Smooth muscle cell (in vitro differentiated cells): ENCODE measurements at regions not wholly inside any gene's neighbourhood (a gene's known extent, or its start where the extent isn't known, plus 50 kb on each side); places are given as distances from the start of the nearest gene placed in this dataset.

Experiments used
- DNase-seq: peaks from one replicate; lab custom pipeline; 2025; ENCODE audit not compliant: unreplicated experiment; lab: John Stamatoyannopoulos, UW
- H2AFZ ChIP-seq: fragments of 200-600 bp; sonication (generic); 2 replicates; pipeline ENCODE4 v1.6.0; 2016; ENCODE audit warnings: antibody characterized with exemption, low read depth, mild to moderate bottlenecking
- H3F3A ChIP-seq: fragments of 200-600 bp; sonication (generic); 2 replicates; pipeline ENCODE4 v1.6.0; 2017; ENCODE audit warnings: antibody characterized with exemption, low read depth
- H3K27ac ChIP-seq: fragments of 200-600 bp; sonication (generic); 2 replicates; pipeline ENCODE4 v1.5.1; 2016; ENCODE audit warnings: low read depth, mild to moderate bottlenecking
- H3K27me3 ChIP-seq: fragments of 200-600 bp; sonication (generic); 2 replicates; pipeline ENCODE4 v1.6.1; 2016; ENCODE audit warnings: low read depth, mild to moderate bottlenecking
- H3K36me3 ChIP-seq: fragments of 200-600 bp; sonication (generic); 2 replicates; pipeline ENCODE4 v1.5.1; 2016; ENCODE audit warnings: low read depth
- H3K4me1 ChIP-seq: fragments of 200-600 bp; sonication (generic); 2 replicates; pipeline ENCODE4 v1.5.1; 2016; ENCODE audit warnings: low read depth
- H3K4me2 ChIP-seq: fragments of 200-600 bp; sonication (generic); 2 replicates; pipeline ENCODE4 v1.6.0; 2016; ENCODE audit warnings: mild to moderate bottlenecking
- H3K4me3 ChIP-seq: fragments of 200-600 bp; sonication (generic); 2 replicates; pipeline ENCODE4 v1.5.1; 2016; ENCODE audit warnings: mild to moderate bottlenecking
- H3K79me2 ChIP-seq: fragments of 200-600 bp; sonication (generic); 2 replicates; pipeline ENCODE4 v1.6.0; 2016; ENCODE audit warnings: low read depth, mild to moderate bottlenecking
- H3K9ac ChIP-seq: fragments of 200-600 bp; sonication (generic); 2 replicates; pipeline ENCODE4 v1.6.0; 2016; ENCODE audit warnings: low read depth
- H3K9me3 ChIP-seq: fragments of 200-600 bp; sonication (generic); replicated peaks from 2 replicates; pipeline ENCODE4 v1.5.1; 2016; ENCODE audit warnings: low read depth
- H4K20me1 ChIP-seq: fragments of 200-600 bp; sonication (generic); 2 replicates; pipeline ENCODE4 v1.6.0; 2016; ENCODE audit warnings: low read depth
- CTCF ChIP-seq: fragments of 200-600 bp; sonication (generic); IDR thresholded peaks from 2 replicates; pipeline ENCODE4 v1.5.1; 2017; ENCODE audit warnings: borderline replicate concordance, mild to moderate bottlenecking, antibody characterized with exemption; ENCODE audit not compliant: insufficient read depth, poor library complexity, severe bottlenecking
- WGBS: methylation state at CpG from one replicate; pipeline ENCODE4 v1.1.7; 2016; ENCODE audit warnings: low lambda C conversion rate; 5-methylcytosine and 5-hydroxymethylcytosine counted together

- TF ChIP-seq CTCF = no peak
- no peak overlapping the region for H2AFZ ChIP-seq
- no peak overlapping the region for H3K9ac ChIP-seq
- peaks cover 13% of the 10 kb centered on the region for H3K4me1 ChIP-seq
- peak overlapping the region; percentile 56 for H3K4me2 ChIP-seq
- H3F3A ChIP-seq = peaks cover 30% of the 10 kb centered on the region
- no peaks in the 10 kb centered on the region for H3K36me3 ChIP-seq
- H3K4me3 ChIP-seq = no peak overlapping the region
- no peak for DNase-seq
- H3K27me3 ChIP-seq = no peaks in the 10 kb centered on the region
- no peaks in the 10 kb centered on the region for H3K9me3 ChIP-seq
- no peaks in the 10 kb centered on the region for H3K79me2 ChIP-seq
- H4K20me1 ChIP-seq = no peaks in the 10 kb centered on the region
- 41% methylated on average over 5 of the region's 5 CpGs for WGBS
- H3K27ac ChIP-seq = peak overlapping the region; percentile 73
Measured at GRCh38 chrX:39774774-39775328, 322.9 kb downstream of the BCOR start.

- H3K4me1 ChIP-seq = peaks cover 4% of the 10 kb centered on the region
- 94% methylated on average over 5 of the region's 5 CpGs for WGBS
- DNase-seq = no peak
- H4K20me1 ChIP-seq = no peaks in the 10 kb centered on the region
- H3K79me2 ChIP-seq = no peaks in the 10 kb centered on the region
- no peak overlapping the region for H3K27ac ChIP-seq
- H3K27me3 ChIP-seq = no peaks in the 10 kb centered on the region
- H2AFZ ChIP-seq = no peak overlapping the region
- H3K36me3 ChIP-seq = no peaks in the 10 kb centered on the region
- peaks cover 13% of the 10 kb centered on the region for H3F3A ChIP-seq
- no peak overlapping the region for H3K4me2 ChIP-seq
- no peak for TF ChIP-seq CTCF
- no peaks in the 10 kb centered on the region for H3K9me3 ChIP-seq
- H3K4me3 ChIP-seq = no peak overlapping the region
- H3K9ac ChIP-seq = no peak overlapping the region
Measured at GRCh38 chrX:39777623-39778025, 320.1 kb downstream of the BCOR start.

GRCh38 chrX:39779952-39780783 is 317.6 kb downstream of the BCOR start:
- Histone ChIP-seq H3K27ac (no peak overlapping the region), H4K20me1 (no peaks in the 10 kb centered on the region), H3K27me3 (no peaks in the 10 kb centered on the region), H3K4me3 (no peak overlapping the region), H3K4me1 (no peaks in the 10 kb centered on the region), H3K79me2 (no peaks in the 10 kb centered on the region), H3K4me2 (no peak overlapping the region), H3K9ac (no peak overlapping the region), H2AFZ (no peak overlapping the region), H3K9me3 (no peaks in the 10 kb centered on the region), H3F3A (peaks cover 2% of the 10 kb centered on the region), H3K36me3 (no peaks in the 10 kb centered on the region)
- no peak for DNase-seq
- 69% methylated on average over 12 of the region's 12 CpGs for WGBS
- no peak for TF ChIP-seq CTCF

- peak overlapping the region; percentile 43 for H3K27ac ChIP-seq
- no peaks in the 10 kb centered on the region for H3K4me1 ChIP-seq
- no peaks in the 10 kb centered on the region for H3K36me3 ChIP-seq
- no peak overlapping the region for H3K9ac ChIP-seq
- no peak for TF ChIP-seq CTCF
- 39% methylated on average over 4 of the region's 4 CpGs for WGBS
- H4K20me1 ChIP-seq = no peaks in the 10 kb centered on the region
- no peak for DNase-seq
- peak overlapping the region; percentile 23 for H2AFZ ChIP-seq
- no peak overlapping the region for H3K4me3 ChIP-seq
- H3K79me2 ChIP-seq = no peaks in the 10 kb centered on the region
- peak overlapping the region; percentile 29 for H3K4me2 ChIP-seq
- no peaks in the 10 kb centered on the region for H3F3A ChIP-seq
- H3K9me3 ChIP-seq = no peaks in the 10 kb centered on the region
- no peaks in the 10 kb centered on the region for H3K27me3 ChIP-seq
Measured at GRCh38 chrX:39782276-39782675, 315.5 kb downstream of the BCOR start.
